ENCODE measurements at regions not wholly inside any gene's neighbourhood (a gene's known extent, or its start where the extent isn't known, plus 50 kb on each side); places are given as distances from the start of the nearest gene placed in this dataset.

GRCh38 chr1:8238141-8239038 is 79.5 kb upstream of the SLC45A1 start:
- no peak for TF ChIP-seq POLR2A (IDR thresholded peaks at IDR 0.05)
- TF ChIP-seq CTCF (IDR thresholded peaks at IDR 0.05), result no peak
- TF ChIP-seq POLR2AphosphoS5 (IDR thresholded peaks at IDR 0.05), result no peak

All from prostate gland (tissue), 2 donors.